Stromal cell of bone marrow (primary cell): ENCODE measurements at regions not wholly inside any gene's neighbourhood (a gene's known extent, or its start where the extent isn't known, plus 50 kb on each side); places are given as distances from the start of the nearest gene placed in this dataset.
"Not testable (repeated sequence)": the region's sequence is repeated elsewhere in the genome, so short reads cannot be mapped to it uniquely, and the experiment has no call there.

ENCODE experiments used
- DNase-seq: peaks from one replicate; pipeline ENCODE4 v3.0.0-alpha.2; 2012; ENCODE audit warnings: low read depth

DNA sequence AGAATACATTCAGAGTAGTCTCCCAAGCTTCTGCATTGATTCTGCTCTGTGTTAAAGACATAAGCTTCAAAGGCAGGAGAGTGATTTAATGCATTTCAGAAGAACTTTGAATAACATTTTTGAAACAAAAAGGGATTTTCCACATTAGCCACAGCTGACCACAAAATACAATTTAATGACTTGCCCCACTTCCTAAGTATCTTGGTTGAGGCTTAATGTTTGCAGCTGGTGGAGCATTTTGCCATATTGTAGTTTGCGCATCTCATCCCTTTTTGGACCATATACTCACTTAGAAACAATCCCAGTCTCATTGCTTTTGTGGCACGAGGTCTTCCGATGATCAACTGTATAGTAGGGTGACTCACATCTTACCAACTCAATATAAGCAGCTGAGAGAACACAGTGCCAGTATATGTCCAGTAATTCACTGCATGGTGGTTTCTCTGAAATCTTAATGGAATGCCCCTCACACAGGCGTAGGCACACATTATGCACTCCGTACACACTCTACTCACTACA is 455.8 kb upstream of the PTGER4 start:
- peak; percentile 86 for DNase-seq

DNA sequence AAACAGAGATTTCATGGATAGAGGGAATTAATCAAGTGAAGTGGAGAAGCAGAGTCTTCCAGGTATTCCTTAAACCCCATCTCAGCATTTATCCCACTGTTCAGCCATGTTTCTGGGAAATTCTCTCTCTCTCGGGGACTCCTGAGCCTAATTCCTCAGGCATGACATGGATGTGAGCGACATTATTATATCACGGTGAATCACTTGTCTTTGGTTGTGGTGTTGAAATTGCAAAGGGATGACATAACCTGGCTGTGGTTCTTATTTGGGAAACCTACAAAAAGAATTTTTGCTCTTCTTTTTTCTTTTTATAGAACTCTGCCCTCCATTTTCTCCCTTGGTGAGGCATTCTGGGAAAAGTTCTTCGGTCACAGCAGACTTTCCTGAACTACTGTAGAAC is 457.9 kb upstream of the PTGER4 start:
- DNase-seq, result peak; percentile 71

DNA sequence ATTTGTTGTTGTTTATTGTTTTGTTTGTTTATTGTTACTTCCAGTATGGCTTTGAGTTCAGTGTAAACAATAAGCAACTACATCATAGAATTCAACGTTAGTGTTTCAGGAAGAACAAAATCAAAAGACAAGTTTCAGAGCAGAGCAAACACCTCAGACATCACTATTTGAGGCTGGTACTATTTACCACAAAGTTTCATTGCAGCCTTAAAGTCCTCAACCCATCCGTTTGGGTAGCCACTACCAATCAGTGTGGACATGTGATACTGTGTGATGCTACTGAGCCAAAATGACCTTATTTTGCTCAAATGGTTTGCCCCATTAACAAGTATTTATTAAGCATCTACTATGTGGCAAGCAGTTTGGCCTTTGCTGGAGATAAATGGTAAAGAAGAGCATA is 458.5 kb upstream of the PTGER4 start:
- DNase-seq, result no peak

DNA sequence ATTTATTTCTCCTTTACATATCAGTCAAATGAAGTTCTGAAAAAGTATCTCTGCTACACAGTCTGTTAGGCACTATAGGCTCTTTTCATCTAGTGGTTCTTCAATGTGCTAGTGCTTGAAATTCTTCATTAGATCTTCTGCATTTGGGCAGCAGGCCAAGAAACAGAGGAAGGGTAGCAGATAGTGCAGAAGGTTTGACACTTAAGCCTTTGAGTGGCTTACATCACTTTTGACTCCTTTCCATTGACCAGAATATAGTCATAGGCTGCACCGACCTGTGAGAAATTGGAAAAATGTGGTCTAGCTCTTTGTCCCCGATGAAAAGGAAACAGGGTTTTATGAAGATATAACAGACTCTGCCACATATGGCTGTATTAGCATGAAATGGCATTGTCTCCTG is 459.5 kb upstream of the PTGER4 start:
- no peak for DNase-seq

DNA sequence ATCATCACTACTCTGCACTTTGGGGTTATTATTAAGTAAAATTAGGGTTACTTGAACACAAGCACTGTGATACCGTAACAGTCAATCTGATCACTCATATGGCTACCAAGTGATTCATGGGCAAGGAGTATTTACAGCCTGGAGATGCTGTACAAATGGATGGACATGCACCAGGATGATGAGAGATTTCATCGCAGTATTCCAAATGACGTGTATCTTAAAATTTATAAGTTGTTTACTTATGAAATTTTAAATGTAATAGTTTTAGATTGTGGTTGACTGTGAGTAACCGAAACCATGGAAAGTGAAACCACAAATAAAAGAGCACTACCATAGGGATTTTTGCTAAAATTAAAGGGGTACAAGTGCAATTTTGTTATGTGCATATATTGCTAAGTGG is 462.2 kb upstream of the PTGER4 start:
- DNase-seq, result no peak

DNA sequence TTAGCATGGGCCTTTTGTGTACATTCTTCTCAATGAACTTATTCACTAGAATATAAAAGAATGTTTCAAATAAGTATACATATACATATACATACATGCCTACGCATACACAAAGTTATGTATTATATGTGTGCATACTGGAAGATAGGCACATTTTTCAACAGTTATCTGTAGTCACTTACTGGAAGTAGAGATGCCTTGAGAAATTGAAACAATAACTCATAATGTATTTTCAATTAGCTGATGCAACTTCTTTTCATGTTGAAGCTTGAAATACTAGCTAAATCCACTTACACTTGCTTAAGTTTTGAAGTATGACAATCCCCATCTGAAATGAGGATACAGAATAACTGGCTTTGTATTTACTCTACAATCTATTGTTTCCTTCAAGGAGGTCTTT is 469.0 kb upstream of the PTGER4 start:
- no peak for DNase-seq

DNA sequence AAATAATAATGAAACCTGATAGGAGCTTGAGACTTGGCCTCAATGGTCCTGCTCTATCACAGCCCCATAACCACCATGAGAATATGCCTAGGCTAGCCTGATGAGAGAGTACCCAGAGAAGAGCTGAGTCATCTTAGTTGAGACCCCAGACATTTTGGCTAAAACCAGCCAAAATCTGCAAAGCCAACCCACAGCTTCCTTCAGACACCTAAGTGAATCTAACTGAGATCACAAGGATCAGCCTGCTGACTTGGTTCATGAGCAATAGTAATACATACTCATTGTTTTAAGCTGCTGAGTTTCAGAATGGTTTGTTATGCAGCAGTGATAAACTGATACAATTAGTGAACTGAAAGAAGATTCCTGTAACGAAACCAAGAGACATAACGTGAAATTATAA is 473.7 kb upstream of the PTGER4 start:
- DNase-seq, result no peak

DNA sequence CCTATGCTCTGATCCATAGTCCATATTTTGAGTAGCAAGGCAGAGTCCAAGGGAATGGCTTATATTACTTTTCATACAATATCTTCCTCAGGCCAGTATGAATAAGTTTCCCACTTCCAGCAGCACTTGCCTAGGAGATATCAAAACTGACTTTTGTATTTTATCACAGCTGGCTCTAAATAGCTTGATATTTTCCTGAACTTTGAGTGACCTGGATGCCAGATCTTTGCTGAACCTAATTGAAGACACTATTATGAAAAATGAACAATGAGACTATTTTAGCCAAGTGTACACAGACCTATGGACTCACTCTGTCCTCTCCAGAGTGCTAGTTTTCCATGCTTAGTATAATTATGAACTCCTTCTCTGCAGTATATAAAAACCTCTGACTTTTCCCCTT is 475.6 kb upstream of the PTGER4 start:
- no peak for DNase-seq

DNA sequence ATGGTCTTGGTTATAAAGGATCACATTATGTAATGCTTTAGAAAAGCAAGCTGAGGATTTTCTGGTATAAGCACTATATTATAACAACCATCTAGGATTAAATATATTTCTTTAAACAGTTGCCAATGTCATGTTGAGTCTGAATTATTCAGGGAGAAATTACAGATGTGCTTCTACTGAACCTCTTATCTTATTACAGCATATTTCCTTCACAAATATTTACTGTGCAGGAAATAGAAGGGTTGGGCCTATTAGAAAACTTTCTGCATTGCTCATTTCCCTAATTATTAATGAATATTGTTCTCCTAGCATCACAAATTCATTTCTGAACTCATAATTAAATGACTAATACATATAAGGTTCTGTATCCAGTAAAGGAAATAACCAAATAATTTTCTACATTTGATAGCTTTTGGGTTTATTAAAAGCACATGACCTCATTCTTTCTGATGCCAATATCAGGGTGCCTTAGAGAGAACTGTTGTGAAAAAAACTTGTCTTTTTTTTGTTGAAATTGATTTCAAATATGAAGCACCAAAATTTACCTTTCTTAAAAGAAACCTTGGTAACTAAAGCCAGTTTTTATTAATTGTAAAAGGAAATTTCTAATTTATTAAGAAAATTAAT is 476.8 kb upstream of the PTGER4 start:
- no peak for DNase-seq

DNA sequence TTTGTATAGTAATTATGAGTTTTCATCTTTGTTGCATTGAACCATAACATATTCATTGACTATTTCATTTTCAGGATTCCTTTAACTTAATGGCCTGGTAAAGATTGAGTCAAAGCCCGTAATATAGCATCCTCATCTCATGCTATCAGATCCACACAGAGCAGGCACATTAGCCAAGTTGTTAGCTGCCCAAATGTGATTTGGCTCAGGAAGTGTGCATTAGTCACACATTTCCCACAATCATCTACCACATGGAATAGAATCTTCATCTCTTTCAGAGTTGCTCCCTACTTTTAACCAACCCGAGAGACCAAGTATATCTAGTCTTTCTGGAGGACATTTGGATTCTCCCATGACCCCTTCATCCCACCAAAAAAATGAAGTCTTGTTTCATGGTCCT is 481.0 kb upstream of the PTGER4 start:
- DNase-seq, result no peak

DNA sequence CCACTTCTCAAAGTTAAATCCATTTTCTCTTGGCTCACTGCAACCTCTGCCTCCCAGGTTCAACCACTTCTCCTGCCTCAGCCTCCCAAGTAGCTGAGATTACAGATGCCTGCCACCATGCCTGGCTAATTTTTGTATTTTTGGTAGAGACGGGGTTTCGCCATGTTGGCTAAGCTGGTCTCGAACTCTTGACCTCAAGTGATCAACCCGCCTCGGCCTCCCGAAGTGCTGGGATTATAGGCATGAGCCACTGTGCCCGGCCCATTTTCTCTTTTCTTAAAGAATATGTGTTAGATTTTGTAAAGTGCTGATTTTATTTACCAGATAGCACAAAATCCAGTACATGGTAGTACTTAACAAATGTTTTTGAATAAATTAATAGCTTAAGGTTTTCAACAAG is 484.1 kb upstream of the PTGER4 start:
- not testable (repeated sequence) for DNase-seq

DNA sequence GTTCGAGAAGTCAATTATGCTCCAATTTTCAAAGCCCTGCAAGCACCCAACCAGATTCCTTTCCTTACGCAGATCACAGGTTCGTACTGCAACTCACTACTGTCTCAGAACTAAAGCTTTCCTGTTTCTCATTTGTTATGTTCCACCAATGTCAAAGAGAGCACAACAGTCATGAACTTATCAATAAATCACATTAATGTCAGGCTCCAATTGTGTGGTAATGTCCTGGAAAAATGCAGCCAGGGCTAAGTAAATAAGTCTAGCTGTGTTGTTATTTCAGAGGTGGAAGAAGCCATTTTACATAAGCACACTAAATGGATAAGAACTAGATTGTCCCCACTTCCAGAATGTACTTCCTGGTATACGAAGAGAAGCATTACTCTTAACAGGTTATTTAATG is 488.6 kb upstream of the PTGER4 start:
- no peak for DNase-seq

DNA sequence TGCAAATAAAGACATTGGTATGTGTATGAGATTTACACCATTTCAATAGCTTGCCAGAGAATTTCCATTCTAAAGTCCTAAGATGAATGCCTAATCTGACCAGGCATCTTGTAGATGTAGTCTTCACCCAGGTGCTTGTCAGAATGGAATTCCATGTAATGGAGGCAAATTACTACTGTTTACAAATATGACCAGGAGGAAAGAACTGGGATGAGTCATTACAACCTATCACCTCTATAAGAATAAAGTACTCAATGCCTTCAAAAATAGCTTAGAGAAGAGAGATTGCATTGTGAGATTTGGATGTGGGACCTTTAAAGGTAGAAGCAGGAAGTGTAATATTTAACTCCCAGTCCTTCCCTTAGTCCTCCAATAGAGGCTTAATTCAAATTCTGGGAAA is 507.0 kb upstream of the PTGER4 start:
- DNase-seq, result no peak

DNA sequence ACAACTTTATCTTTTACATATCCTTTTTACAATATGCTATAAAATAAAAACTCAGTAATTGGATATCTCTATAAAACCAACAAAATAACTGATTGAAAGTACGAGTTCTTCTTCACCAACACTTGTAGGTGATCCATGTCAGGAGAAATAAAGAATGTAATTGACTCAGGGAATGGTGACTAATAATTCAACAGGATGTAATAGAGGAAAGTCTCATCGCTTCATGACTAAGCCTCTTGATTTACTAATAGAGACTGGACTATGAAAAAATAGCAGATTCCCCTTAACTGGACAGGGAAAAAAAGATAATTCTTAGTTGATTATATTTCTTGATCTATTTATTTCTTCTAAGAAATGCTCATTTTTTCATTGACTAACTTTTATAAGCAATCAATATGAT is 507.7 kb upstream of the PTGER4 start:
- DNase-seq, result peak; percentile 14

DNA sequence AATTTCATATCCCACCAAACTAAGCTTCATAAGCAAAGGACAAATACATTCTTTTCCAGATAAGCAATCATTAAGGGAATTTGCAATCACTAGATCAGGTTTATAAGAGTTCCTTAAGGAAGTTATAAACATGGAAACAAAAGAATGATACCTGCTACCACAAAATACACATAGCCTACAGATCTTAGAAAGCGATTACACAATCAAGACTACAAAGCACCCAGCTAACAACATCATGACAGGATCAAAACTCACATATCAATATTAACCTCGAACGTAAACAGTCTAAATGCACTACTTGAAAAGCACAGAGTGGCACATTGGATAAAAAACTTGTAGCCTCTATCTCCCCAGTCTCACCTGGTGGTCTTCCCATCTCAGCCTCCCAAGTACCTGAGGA is 512.4 kb upstream of the PTGER4 start:
- DNase-seq, result no peak

DNA sequence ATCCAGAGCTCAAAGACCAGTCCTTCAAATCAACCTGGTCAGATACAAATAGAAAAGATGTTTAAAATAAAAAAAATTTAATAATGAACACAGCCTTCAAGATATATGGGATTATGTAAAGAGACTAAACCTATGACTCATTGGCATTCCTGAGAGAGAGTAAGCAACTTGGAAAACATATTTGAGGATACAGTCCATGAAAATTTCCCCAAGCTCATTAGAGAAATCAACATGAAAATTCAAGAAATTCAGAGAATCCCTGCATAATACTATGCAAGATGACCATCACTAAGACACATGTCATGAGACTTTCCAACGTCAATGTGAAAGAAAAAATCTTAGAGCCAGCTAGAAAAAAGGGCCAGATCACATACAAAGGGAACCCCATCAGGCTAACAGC is 512.9 kb upstream of the PTGER4 start:
- no peak for DNase-seq

DNA sequence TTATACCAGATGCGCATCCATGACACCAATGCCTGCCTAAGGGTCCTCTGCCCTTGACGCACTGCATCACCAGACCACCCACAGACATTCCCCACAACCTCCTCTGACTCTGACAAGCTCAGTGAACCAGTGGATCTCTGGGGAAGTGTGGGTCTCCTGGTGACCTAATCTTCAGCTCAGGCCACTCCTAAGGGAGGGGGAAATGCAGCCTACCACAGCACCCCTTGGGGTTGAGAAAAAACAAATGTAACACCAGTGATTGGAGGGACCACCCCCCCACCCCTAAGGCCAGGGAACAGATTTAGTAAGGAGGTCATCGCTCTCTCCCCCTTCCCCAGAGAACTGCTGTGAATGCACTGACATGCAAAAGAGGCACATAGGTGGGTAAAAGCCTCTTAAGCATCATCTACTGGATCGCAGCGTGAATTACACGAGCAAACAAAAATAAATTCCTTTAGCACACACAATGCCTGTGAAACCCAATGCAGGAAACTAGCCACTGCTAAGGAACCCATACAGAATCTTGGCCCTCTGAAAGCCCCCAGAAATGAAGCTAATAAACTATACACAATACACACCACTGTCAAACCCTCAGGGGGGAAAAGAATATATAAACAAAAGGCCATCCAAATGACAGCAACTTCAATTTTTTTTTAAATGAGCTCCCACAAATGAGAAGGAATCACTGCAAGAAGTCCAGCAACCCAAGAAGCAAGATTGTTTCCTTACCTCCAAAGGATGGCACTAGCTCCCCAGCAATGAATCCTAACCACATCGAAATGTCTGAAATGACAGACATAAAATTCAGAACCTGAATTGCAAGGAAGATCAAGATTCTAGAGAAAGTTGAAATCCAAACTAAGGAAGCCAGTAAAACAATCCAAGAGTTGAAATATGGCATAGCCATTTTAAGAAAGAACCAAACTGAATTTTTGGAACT is 513.7 kb upstream of the PTGER4 start:
- DNase-seq, result no peak

DNA sequence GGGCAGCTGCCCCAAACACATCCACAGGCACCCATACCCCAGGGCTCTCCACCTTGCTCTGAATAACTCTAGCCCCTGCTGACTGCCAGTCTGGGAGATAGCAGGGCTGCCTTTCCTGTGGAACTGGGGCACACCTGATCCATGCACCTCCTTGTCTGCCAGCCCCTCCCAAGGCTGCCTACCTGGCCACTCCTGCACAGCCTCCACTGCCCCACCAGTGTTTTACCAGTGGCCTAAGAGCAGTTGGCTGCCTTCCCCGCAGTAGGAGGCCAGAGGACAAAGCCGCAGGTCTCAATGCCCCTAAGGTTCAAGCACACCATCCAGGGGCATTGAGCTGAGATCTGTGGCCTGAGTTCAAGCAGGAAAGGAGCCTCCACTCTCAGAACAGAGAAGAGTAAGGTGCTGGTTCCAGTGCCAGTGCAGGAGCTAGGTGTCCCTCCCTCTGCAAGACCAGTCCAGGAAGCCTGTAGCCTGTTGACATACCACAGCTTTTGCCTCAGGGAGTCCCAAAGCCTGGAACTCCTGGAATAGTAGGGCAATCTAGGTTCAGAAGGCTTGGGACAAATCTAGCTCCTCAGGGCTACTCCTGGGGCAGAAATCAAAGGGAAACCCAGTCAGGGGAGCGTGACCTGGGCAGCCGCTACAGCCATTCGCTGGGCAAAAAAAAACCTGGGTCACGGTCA is 514.5 kb upstream of the PTGER4 start:
- no peak for DNase-seq

DNA sequence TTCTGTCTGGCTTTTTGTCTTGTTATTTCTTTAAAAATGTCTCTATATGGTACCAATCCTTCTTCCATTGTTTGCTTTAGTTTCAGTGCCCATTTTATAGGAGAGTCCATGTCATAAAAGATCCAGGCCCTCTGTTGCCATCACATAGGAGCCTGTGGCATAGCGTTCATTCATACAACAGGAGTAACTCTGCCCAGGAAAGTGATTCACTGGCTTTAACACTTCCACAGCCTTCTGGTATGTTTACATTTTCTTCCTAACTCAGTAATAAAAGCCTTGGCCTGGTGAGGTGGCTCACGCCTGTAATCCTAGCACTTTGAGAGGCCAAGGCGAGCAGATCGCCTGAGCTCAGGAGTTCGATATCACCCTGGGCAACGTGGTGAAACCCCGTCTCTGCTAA is 519.3 kb upstream of the PTGER4 start:
- DNase-seq, result no peak

DNA sequence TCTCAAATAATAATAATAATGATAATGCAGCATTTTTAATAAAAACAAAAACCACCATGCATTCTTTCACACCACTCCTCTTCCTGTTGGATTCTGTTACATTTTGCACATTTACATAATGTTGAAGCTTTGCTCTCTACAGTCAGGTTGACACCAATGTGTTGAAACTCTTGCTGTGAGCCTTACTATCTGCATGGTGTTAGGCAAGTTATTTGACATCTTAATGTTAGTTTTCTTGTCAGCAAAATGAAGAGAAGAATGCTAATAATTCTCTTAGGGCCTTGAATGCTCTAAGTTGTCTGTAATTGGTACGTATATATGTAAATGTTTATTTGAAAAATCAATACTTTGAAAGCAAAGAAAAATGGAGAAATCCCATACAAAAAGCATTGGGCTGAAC is 525.5 kb upstream of the PTGER4 start:
- no peak for DNase-seq

DNA sequence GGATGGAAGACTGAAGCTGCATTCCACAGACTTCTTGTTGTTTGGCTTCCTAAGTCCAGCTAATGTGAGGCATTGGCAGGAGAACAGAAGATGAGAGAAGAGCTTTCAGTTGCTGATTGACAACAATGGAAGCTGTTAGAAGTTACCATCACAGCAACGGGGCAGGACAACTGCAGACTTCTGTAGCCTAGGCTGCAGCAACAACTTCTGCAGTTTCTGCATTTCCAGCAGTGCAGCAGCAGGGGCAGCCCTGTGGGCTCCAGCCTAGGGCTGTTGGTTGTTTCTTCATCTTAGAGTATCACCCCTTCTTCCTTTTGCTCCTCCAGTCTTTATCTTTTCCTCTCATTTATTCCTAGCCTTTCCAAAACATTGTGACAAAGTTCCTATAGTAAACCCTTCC is 528.8 kb upstream of the PTGER4 start:
- no peak for DNase-seq

DNA sequence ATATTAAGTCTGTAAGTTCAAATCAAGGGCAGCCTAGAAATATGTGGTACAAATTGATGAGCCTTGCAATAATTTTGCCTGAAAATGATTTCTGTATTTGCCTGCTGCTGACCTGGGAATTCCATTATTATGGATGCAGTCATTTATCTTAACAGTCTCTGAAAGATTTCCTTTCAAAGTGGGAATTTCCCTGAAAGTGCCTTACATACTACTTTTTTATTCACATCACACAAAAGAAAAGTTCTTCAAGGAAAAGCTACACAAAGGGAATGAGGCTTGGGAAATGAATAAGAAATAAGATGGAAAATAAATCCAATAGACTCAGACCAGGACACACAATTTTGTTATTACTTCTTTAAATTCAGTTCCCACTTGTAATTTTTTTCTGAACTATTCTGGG is 537.8 kb upstream of the PTGER4 start:
- DNase-seq, result no peak

DNA sequence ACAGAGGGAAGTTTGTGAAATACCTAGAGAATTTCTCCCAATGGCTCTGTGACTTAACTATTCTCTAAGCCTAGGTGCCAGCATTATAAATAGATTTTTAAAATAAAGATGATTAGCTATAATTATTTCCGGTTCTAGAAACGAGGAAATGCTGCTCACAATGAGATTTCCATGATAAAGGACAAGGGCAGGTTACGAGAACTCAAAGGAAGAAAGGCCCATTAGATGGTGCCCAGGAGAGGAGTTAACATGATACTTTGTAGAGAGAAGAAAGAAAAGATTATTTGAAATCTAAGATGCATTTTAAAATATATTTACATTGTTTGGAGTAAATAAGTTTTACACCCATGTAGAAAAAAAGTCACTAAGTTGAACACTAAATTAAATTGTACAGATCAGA is 538.3 kb upstream of the PTGER4 start:
- DNase-seq, result no peak
